MV-4-11 (cell line): ENCODE measurements at regions not wholly inside any gene's neighbourhood (a gene's known extent, or its start where the extent isn't known, plus 50 kb on each side); places are given as distances from the start of the nearest gene placed in this dataset.
"Not testable (repeated sequence)": the region's sequence is repeated elsewhere in the genome, so short reads cannot be mapped to it uniquely, and the experiment has no call there.

Experiments
- DNase-seq: peaks from one replicate; lab custom pipeline; 2025; lab: John Stamatoyannopoulos, UW

DNA sequence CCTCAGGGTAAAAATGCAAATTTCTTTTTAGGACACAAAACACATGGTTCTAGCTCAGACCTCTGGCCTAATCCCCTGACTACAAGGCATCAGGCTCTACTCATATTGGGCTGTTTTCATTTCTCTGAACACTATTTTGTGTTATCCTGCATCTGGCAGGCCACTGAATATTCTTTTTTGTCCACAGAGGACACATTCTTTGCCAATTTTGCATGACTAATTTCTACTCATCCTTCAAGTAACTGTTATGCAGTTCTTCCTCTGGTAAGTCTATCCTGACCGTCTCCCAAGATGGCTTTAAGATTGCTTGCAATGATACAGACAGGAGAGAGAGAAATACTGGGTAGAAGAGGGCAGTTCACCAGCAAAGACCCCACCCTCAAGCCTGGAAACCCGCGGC, 107.6 kb upstream of the RGPD4 start:
- DNase-seq = no peak

DNA sequence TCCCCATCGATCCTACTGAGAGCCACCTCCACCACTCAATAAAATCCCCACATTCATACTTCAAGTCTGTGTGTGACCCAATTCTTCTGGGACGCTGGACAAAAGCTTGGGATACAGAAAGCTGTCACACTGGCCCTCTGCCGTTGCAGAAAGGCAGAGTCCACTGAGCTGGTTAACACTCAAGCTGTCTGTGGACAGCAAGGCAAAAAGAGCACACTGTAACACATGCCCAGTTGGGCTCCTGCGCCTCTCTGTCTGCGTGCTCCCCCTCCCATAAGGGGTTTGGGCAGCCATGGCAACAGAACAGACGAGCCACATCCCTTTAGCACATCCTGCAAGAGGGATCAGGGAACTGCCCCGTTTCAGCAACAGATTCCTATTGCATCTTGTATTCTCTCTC, 106.9 kb upstream of the RGPD4 start:
- DNase-seq = no peak

DNA sequence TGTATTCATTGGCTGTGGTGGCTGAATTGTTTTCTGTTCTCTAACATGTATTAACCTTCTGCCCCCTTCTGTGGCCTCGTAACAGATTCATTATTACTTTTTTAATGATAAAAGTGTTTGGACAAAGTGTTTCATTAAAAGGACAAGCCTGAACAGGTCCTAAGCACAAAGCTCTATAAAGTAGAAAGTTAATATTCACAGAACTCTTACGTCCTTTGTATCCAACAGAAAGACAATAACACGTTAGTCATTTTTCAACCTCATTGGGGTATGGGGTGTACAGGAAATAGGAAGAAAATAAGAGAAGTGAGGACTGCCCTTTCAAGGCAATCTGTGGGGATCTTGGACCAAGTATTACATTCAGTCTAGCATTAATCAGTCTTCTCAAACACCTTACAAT, 105.5 kb upstream of the RGPD4 start:
- DNase-seq = no peak

DNA sequence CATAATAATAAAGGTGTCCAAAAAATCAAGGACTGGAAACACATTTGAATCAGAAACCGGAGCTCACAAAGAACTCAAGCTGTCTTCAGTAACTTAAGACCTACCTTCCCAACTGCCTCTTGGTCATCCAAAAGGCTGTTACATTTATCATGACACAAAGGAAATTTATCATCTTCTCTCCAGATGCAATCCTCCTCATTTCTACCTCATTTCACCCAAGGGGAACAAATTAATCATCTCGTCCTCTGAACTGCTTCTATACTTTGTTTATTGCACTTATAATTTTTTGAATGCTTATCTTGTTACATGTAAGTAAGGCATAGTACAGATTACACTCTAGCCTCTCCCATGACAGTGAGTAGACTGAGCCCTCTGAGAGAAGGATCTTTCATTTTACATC, 105.1 kb upstream of the RGPD4 start:
- DNase-seq = no peak

DNA sequence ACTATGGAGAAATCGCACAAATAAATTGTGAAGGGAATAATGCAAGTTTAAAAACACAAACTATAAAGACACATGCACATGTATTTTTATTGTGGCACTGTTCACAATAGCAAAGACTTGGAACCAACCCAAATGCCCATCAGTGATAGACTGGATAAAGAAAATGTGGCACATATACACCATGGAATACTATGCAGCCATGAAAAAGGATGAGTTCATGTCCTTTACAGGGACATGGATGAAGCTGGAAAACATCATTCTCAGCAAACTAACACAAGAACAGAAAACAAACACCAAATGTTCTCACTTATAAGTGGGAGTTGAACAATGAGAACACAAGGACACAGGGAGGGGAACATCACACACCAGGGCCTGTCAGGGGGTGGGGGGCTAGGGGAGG, 100.9 kb upstream of the RGPD4 start:
- DNase-seq = not testable (repeated sequence)

DNA sequence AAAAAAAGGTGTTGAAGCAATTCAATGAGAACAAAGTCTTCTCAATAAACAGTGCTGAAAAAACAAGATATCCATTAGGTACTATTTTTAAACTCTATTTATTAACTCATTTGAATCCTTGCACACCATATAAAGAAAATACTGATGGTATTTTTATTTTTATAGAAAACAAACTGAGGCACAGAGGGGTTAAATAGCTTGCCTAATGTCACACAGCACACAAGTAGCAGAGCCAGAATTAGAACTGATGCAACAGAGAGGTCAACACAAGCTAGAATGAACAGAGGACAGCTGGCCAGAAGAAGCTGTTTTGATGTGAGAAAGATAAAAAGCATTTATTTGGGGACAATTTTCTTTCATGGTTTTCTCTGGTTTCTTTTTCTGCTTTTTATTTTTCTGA, 99.4 kb upstream of the RGPD4 start:
- no peak for DNase-seq

DNA sequence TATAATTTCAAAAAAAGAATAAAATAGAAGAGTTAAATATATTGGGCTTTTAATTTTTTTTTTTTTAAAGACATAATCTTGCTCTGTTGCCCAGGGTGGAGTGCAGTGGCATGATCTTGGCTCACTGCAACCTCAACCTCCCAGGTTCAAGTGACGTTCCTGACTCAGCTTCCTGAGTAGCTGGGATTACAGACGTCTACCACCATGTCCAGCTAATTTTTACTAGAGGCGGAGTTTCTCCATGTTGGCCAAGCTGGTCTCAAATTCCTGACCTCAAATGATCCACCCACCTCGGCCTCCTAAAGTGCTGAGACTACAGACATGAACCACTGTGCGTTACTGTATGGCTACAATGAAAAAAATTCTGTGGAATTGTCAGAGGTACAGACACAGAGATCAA, 98.1 kb upstream of the RGPD4 start:
- DNase-seq = no peak

DNA sequence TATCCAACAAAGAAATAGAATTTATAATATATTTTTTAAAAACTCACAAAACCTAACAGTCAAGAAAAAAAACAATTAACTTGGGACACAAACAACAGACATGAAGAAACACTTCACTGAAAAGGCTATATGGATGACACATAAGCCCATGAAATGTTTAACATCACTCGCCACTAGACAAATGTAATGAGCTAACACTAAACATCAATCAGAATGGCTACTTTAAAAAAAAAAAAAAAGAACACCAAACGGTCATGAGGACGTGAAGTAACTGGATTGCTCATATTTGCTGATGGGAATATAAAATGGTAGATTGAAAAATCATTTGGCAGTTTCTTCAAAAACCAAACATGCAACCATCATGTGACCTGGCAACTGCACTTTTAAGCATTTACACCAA, 97.3 kb upstream of the RGPD4 start:
- DNase-seq = no peak

DNA sequence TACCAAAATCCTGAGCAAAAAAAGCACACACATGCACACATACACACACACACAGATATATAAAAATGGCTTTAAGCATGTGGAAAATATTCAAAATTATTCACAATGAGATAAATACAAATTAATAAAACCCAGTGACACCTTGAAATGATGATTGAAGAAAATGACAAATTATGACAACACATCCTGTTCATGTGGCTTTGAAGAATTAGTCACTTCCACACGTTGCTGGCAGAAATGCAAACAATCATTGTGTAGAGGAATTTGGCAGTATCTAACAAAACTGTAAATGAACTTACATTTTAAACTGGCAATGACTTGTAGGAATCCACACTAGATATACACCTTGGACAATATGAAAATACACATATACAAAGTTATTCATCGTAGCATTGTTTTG, 95.8 kb upstream of the RGPD4 start:
- DNase-seq = no peak

DNA sequence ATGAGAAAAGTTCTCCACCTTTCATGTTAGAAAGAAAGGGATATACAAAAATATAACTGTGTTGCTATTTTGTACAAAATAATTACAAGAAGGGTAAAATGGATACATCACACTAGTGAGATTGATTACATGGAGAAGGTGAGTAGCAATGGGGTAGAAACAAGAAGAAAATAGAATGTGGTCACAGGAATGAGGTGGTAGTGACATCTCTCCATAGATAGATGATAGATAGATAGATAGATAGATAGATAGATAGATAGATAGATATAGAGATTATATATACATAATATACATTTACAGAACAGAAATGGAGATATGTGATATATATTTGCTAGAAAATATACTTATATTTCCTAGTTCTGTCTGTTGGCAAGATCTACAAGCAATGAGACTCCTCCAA, 95.3 kb upstream of the RGPD4 start:
- no peak for DNase-seq

DNA sequence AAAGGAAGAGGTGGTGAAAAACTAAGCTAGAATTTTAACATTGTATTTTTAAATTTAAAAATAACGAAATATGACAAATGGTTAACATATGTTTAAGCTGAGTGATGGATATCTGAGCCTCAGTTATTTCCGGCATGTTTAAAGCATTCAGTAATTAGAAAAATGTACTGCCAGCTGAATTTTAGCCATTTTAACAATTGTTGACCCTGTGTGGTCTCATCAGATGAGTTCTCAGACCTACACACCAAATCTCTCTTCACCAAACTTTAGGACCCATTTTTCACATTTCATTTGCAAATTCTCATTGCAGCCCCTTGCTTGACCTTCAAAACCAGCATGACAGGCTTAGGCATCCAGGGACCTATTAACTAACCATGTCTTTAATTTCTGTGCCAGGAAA, 91.5 kb upstream of the RGPD4 start:
- DNase-seq = no peak

DNA sequence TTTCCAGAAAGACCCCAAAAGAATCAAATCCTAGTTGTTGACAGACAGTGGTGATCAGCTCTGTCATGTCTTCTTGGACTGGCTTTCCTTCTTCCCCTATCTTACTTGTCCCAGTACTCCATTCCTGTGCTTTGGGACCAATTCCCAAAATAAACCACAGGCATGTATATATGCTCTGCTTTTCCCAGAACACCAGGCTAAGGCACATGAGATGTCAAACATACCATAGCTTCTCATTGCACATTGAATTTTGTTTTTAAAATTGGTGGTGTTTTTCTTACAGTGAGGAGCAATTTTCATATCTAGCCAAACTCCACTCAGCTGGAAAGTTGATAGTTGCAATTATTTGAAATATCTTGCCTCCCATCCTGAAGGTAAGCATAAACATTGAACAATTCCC, 88.9 kb upstream of the RGPD4 start:
- no peak for DNase-seq

DNA sequence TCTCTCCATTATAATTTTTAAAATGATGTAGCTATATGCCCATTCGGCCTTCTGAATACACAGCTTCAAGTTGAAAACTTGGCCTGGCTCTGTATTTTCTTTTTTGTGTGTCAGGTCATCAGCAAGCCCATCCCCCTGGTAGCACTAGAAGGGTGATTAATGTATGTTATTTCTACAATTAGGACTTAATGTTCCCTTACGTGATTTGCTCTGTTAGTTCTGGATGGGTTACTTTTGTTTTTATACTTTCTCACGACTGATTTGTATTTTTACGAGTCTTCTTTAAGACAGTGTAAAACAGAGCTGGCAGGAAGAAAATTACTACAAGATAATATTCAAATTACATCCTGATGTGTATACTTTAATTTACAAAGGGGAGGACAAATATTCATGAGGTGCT, 88.4 kb upstream of the RGPD4 start:
- DNase-seq = no peak

DNA sequence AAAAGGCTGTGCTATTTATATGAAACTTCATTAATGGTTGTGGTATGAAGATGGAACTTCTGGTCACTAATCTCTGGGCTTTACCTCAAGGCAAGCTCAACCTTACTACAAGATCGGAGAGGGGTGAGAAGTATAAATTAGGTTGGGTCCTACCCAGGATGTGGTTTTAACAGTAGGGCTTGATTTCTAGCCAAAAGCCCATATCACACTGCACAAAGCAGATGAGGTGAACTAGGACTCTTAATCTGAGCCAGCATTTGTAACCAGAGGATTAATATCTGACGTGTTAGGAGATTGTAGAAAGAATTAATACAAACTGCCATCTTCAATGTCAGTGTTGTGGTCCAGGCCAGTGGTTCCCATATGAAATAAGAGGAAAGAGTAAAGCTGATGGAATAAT, 86.4 kb upstream of the RGPD4 start:
- no peak for DNase-seq

DNA sequence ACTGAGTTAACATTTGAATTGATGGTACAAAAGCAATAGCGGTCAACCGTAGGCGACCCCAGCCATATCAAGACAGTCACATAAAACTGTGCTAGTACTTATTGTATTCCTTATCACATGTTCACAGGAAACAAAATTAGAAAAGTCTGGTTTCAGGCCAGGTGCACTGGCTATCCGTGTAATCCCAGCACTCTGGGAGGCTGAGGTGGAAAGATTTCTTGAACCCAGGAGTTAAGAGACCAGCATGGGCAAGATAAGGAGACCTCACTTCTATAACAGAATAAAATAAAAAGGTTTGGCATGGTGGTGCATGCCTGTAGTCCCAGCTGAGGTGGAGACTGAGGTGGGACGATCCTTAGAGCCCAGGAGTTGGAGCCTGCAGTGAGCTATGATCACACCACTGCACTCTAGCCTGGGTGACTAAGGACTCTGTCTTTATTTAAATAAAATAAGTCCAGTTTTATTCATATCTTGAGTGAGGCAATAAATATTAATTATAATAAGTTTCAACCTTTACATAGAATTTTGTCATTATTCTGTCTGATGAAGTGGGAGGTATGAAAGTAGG, 84.1 kb upstream of the RGPD4 start:
- DNase-seq = no peak

DNA sequence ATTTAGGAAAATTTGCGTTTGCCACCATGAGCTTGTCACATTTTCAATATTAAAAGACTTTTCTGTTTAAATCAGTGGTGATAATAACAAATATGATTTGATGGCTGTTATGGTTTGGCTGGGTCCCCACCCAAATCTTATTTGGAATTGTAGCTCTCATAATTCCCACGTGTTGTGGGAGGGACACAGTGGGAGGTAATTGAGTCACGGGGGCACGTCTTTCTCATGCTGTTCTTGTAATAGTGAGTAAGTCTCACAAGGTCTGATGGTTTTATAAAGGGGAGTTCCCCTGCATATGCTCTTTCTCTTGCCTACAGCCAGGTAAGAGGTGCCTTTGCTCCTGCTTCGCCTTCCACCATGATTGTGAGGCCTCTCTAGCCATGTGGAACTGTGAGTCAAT, 83.4 kb upstream of the RGPD4 start:
- no peak for DNase-seq

DNA sequence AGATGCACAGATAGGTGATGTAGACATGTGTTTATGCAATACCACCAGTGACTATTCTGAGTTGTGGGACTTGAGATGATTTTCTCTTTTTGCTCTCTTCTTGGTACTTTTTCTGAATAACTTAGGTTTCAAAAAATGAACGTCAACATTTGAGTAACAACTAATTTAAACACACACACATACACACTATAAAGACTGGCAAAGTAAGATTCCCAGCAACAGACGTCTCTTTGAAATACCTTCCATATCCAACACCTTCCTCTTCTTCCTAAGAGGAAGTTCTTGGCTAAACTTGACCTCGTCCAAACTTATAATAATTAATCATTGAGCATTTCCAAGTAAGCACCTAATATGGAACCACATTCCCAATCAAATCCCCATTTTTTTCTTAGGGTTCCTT, 81.6 kb upstream of the RGPD4 start:
- no peak for DNase-seq

DNA sequence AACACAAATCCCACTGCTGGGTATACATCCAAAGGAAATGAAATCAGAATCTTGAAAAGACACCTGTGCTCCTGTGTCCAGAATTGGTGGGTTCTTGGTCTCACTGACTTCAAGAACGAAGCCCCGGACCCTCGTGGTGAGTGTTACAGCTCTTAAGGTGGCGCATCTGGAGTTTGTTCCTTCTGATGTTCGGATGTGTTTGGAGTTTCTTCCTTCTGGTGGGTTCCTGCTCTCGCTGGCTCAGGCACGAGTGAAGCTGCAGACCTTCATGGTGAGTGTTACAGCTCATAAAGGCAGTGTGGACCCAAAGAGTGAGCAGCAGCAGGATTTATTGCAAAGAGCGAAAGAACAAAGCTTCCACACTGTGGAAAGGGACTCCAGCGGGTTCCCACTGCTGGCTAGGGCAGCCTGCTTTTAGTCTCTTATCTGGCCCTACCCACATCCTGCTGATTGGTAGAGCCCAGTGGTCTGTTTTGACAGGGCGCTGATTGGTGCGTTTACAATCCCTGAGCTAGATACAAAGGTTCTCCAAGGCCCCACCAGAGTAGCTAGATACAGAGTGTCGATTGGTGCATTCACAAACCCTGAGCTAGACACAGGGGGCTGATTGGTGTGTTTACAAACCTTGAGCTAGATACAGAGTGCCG, 80.0 kb upstream of the RGPD4 start:
- DNase-seq = not testable (repeated sequence)

DNA sequence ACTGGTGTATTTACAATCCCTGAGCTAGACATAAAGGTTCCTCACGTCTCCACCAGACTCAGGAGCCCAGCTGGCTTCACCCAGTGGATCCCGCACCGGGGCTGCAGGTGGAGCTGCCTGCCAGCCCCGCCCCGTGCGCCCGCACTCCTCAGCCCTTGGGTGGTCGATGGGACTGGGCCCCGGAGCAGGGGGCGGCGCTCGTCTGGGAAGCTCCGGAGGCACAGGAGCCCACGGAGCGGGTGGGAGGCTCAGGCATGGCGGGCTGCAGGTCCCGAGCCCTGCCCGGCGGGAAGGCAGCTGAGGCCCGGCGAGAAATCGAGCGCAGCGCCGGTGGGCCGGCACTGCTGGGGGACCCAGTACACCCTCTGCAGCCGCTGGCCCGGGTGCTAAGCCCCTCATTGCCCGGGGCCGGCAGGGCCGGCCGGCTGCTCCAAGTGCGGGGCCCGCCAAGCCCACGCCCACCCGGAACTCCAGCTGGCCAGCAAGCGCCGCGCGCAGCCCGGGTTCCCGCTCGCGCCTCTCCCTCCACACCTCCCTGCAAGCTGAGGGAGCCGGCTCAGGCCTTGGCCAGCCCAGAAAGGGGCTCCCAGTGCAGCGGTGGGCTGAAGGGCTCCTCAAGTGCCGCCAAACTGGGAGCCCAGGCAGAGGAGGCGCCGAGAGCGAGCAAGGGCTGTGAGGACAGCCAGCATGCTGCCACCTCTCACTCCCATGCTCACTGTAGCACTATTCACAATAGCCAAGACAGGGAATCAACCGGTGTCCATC, 79.3 kb upstream of the RGPD4 start:
- not testable (repeated sequence) for DNase-seq

DNA sequence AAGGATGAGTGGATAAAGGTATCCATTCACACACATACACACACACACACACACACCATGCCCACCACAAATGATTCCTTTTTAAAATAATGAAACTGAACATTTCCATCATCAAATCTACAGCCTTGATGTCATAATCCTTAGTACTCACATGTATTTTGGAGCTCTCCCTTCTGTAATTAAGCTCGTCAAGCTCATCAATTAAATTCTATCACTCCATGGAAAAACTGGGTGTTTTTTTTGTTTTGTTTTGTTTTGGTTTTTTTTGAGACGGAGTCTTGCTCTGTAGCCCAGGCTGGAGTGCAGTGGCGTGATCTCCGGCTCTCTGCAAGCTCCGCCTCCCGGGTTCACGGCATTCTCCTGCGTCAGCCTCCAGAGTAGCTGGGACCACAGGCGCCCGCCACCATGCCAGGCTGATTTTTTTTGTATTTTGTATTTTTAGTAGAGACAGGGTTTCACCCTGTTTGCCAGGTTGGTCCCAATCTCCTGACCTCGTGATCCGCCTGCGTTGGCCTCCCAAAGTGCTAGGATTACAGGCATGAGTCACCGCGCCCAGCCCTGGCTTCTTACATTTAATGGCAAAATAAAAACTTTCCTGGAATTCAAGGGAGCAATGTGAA, 78.6 kb upstream of the RGPD4 start:
- DNase-seq = no peak

DNA sequence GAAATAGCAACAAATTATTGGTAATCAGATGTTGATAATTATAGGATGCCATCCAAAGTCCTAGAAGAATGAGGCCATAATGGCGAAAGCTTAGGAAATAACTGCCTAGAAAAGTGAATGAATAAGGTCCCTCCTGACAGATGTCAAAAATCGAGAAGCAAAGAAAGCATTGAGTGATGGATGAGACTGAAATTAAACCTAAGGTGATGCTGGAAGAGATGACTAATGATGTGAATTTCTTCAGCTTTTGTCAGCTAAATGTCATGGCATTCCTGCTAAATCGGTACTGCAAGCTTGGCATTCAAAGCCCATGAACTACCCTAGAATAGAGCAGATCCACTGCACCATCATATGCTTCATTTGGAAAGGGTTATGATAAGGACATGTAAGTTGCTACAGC, 74.8 kb upstream of the RGPD4 start:
- DNase-seq = no peak

DNA sequence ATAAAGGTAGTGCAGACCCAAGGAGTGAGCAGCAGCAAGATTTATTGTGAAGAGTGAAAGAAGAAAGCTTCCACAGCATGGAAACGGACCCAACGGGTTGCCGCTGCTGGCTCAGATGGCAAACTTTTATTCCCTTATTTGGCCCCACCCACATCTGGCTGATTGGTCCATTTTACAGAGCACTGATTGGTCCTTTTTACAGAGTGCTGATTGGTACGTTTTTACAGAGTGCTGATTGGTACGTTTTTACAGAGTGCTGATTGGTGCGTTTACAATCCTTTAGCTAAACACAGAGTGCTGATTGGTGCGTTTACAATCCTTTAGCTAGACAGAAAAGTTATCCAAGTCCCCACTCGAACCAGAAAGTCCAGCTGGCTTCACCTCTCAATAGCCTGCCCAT, 72.9 kb upstream of the RGPD4 start:
- DNase-seq = not testable (repeated sequence)

DNA sequence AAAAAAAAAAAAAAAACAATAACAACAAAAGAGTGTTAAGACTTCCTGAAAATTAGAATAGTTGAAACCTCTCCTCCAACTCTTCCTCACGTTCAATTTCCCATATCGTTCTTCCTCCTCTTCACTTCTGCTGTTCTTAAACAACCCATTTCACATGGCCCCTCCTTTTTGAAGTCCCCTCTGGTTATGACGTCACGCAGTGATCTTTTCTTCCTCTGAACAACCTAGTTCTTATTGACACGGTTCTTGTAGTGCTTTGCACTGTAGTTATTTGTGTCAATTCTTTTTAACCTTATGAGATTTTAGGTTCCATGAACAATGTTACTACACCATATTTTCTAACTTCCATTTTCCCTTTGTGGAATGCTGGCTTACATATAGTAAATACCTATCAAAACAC, 69.5 kb upstream of the RGPD4 start:
- DNase-seq = no peak
